ENCODE measurements at regions not wholly inside any gene's neighbourhood (a gene's known extent, or its start where the extent isn't known, plus 50 kb on each side); places are given as distances from the start of the nearest gene placed in this dataset.

GRCh38 chr3:118755253-118755801 is 279.3 kb downstream of the IGSF11 start:
- DNase-seq, result no peak

GRCh38 chr3:118760585-118761290 is 273.9 kb downstream of the IGSF11 start:
- H3K27me3 ChIP-seq (replicated peaks in 1 of 7), result no peaks in the 10 kb centered on the region
- no peaks in the 10 kb centered on the region for H3K4me1 ChIP-seq
- no peak for DNase-seq
- H3K36me3 ChIP-seq, result no peaks in the 10 kb centered on the region
- H3K4me3 ChIP-seq, result no peak overlapping the region
- no peak overlapping the region for H3K27ac ChIP-seq
- no peak for TF ChIP-seq POLR2A (IDR thresholded peaks at IDR 0.05)
- no peak for TF ChIP-seq CTCF (IDR thresholded peaks at IDR 0.05 in 8 of 11, conservative IDR thresholded peaks at IDR 0.05 in 3 of 11)
- TF ChIP-seq POLR2AphosphoS5 (IDR thresholded peaks at IDR 0.05), result no peak
- 70 to 81% (median 72%) methylated on average over 5 of the region's 5 CpGs for WGBS, 5 donors
- intact Hi-C loops (cut with DNase I; ENCODE audit: low total_unique reads), result no loop called here
- no peaks in the 10 kb centered on the region for H3K9me3 ChIP-seq

More at GRCh38 chr3:118755253-118755801, 279.3 kb downstream of the IGSF11 start:
- WGBS, 5 donors, result 75 to 88% (median 78%) methylated on average over 3 of the region's 3 CpGs
- H3K4me1 ChIP-seq, result no peaks in the 10 kb centered on the region
- intact Hi-C loops (cut with DNase I; ENCODE audit: low total_unique reads), result no loop called here
- no peak overlapping the region for H3K27ac ChIP-seq
- TF ChIP-seq POLR2A (IDR thresholded peaks at IDR 0.05), result no peak
- TF ChIP-seq CTCF (IDR thresholded peaks at IDR 0.05 in 8 of 11, conservative IDR thresholded peaks at IDR 0.05 in 3 of 11), result no peak
- no peak for TF ChIP-seq POLR2AphosphoS5 (IDR thresholded peaks at IDR 0.05)
- H3K4me3 ChIP-seq, result no peak overlapping the region
- H3K9me3 ChIP-seq, result no peaks in the 10 kb centered on the region
- H3K36me3 ChIP-seq, result no peaks in the 10 kb centered on the region
- no peaks in the 10 kb centered on the region for H3K27me3 ChIP-seq (replicated peaks in 1 of 7)

GRCh38 chr3:118761291-118761606 is 273.4 kb downstream of the IGSF11 start:
- Histone ChIP-seq H3K9me3 (no peaks in the 10 kb centered on the region), H3K4me1 (no peaks in the 10 kb centered on the region), H3K36me3 (no peaks in the 10 kb centered on the region), H3K4me3 (no peak overlapping the region), H3K27ac (no peak overlapping the region), H3K27me3 (replicated peaks in 1 of 7) (no peaks in the 10 kb centered on the region)
- intact Hi-C loops (cut with DNase I; ENCODE audit: low total_unique reads), result no loop called here
- TF ChIP-seq POLR2AphosphoS5 (IDR thresholded peaks at IDR 0.05) (no peak), CTCF (IDR thresholded peaks at IDR 0.05 in 8 of 11, conservative IDR thresholded peaks at IDR 0.05 in 3 of 11) (no peak), POLR2A (IDR thresholded peaks at IDR 0.05) (no peak)
- no peak for DNase-seq

- 93 to 96% (median 94%) methylated on average over 3 of the region's 3 CpGs for WGBS, 5 donors
Observed at GRCh38 chr3:118765636-118766305, 268.9 kb downstream of the IGSF11 start.

More at GRCh38 chr3:118765636-118766305, 268.9 kb downstream of the IGSF11 start:
- no peak for DNase-seq
- Histone ChIP-seq H3K27me3 (replicated peaks in 1 of 7) (no peaks in the 10 kb centered on the region), H3K36me3 (no peaks in the 10 kb centered on the region), H3K9me3 (no peaks in the 10 kb centered on the region), H3K4me1 (no peaks in the 10 kb centered on the region), H3K27ac (no peak overlapping the region), H3K4me3 (no peak overlapping the region)
- TF ChIP-seq CTCF (IDR thresholded peaks at IDR 0.05 in 8 of 11, conservative IDR thresholded peaks at IDR 0.05 in 3 of 11), result no peak
- intact Hi-C loops (cut with DNase I; ENCODE audit: low total_unique reads), result no loop called here

Data from spleen (tissue), 11 donors.